ENCODE measurements at regions not wholly inside any gene's neighbourhood (a gene's known extent, or its start where the extent isn't known, plus 50 kb on each side); places are given as distances from the start of the nearest gene placed in this dataset.

DNA sequence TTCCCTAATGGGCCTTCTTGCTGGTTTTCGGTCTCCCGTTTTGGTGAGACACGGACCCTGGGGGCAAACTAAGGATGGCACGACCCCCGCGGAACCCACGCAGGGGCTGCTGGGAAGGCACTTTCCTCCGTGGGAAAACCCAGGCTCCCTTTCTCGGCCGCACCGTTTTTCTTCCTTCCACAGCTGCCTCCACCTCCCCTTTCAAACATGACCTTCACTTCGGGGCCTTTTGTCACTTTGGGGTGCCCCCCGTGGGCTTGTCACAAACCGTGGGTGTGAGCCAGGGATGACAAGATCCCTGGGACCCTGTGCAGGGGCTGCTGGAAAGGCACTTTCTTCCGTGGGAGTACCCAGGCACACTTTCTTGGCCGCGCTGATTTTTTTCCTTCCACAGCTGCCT is 268.7 kb downstream of the ALG10 start:
- TF ChIP-seq, protein P1, sequence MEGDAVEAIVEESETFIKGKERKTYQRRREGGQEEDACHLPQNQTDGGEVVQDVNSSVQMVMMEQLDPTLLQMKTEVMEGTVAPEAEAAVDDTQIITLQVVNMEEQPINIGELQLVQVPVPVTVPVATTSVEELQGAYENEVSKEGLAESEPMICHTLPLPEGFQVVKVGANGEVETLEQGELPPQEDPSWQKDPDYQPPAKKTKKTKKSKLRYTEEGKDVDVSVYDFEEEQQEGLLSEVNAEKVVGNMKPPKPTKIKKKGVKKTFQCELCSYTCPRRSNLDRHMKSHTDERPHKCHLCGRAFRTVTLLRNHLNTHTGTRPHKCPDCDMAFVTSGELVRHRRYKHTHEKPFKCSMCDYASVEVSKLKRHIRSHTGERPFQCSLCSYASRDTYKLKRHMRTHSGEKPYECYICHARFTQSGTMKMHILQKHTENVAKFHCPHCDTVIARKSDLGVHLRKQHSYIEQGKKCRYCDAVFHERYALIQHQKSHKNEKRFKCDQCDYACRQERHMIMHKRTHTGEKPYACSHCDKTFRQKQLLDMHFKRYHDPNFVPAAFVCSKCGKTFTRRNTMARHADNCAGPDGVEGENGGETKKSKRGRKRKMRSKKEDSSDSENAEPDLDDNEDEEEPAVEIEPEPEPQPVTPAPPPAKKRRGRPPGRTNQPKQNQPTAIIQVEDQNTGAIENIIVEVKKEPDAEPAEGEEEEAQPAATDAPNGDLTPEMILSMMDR (IDR thresholded peaks at IDR 0.05): no peak
- TF ChIP-seq POLR2A (IDR thresholded peaks at IDR 0.05): no peak
